Keratinocyte (primary cell): ENCODE measurements at regions not wholly inside any gene's neighbourhood (a gene's known extent, or its start where the extent isn't known, plus 50 kb on each side); places are given as distances from the start of the nearest gene placed in this dataset.

Source experiments
- DNase-seq: peaks from one replicate; pipeline ENCODE4 v3.0.0-alpha.2; 2011; ENCODE audit warnings: low read depth, missing footprints, low spot score
- FAIRE-seq: peaks from 2 replicates; lab custom pipeline; 2011; peaks lifted over from hg19 to GRCh38; lab: Jason Lieb, UNC
- H2AFZ ChIP-seq: 2 replicates; pipeline ENCODE4 v1.6.0; 2012; ENCODE audit warnings: low read length, control low read depth, inconsistent platforms; ENCODE audit not compliant: control insufficient read depth
- H3K27ac ChIP-seq: 2 replicates; pipeline ENCODE4 v1.5.1; 2011; ENCODE audit warnings: low read length; ENCODE audit not compliant: control insufficient read depth, insufficient read depth
- H3K27me3 ChIP-seq: 3 replicates; pipeline ENCODE4 v1.6.0; 2011; ENCODE audit warnings: low read length; ENCODE audit not compliant: control insufficient read depth, insufficient read depth; ENCODE audit errors: extremely low read depth
- H3K36me3 ChIP-seq, 2 experiments: 2 replicates in 1 of 2; 3 replicates in 1 of 2; pipeline ENCODE4 v1.5.1; 2011; ENCODE audit warnings: low read length in 2 of 2, mild to moderate bottlenecking in 1 of 2; ENCODE audit not compliant: control insufficient read depth in 2 of 2, insufficient read depth in 2 of 2; ENCODE audit errors: extremely low read depth in 1 of 2
- H3K4me1 ChIP-seq: 3 replicates; pipeline ENCODE4 v1.5.1; 2011; ENCODE audit warnings: low read length; ENCODE audit not compliant: control insufficient read depth, insufficient read depth; ENCODE audit errors: extremely low read depth
- H3K4me2 ChIP-seq: 3 replicates; pipeline ENCODE4 v1.6.0; 2011; ENCODE audit warnings: low read depth, low read length; ENCODE audit not compliant: control insufficient read depth, insufficient read depth; ENCODE audit errors: extremely low read depth
- H3K4me3 ChIP-seq, 3 experiments: fragments of 200-600 bp in 1 of 3; sonication (generic) in 1 of 3; 2 replicates in 2 of 3; 3 replicates in 1 of 3; pipeline ENCODE4 v1.5.1; 2011 to 2016; ENCODE audit warnings: low read length in 3 of 3, mild to moderate bottlenecking in 3 of 3, control low read depth in 2 of 3, inconsistent platforms in 1 of 3, low read depth in 1 of 3, mixed read lengths in 1 of 3, mixed run types in 1 of 3, moderate library complexity in 1 of 3; ENCODE audit not compliant: control insufficient read depth in 2 of 3, insufficient read depth in 2 of 3; ENCODE audit errors: extremely low read depth in 1 of 3
- H3K79me2 ChIP-seq: 2 replicates; pipeline ENCODE4 v1.6.0; 2012; ENCODE audit warnings: low read length; ENCODE audit not compliant: control insufficient read depth, insufficient read depth
- H3K9ac ChIP-seq: 3 replicates; pipeline ENCODE4 v1.6.0; 2011; ENCODE audit warnings: low read length; ENCODE audit not compliant: control insufficient read depth, insufficient read depth; ENCODE audit errors: extremely low read depth
- H3K9me1 ChIP-seq: 3 replicates; pipeline ENCODE4 v1.6.0; 2011; ENCODE audit warnings: low read length; ENCODE audit not compliant: control insufficient read depth, insufficient read depth; ENCODE audit errors: extremely low read depth
- H3K9me3 ChIP-seq: 2 replicates; pipeline ENCODE4 v1.5.1; 2012; ENCODE audit warnings: low read depth, low read length; ENCODE audit not compliant: control insufficient read depth
- H4K20me1 ChIP-seq: 3 replicates; pipeline ENCODE4 v1.6.0; 2011; ENCODE audit warnings: low read length; ENCODE audit not compliant: control insufficient read depth, insufficient read depth; ENCODE audit errors: extremely low read depth
- CTCF ChIP-seq, 3 experiments: IDR thresholded peaks in 1 of 3; conservative IDR thresholded peaks in 1 of 3; optimal IDR thresholded peaks in 1 of 3; 2 replicates in 2 of 3; 3 replicates in 1 of 3; pipeline versions ENCODE3 to v1.5.1; 2011; ENCODE audit warnings: low read length in 3 of 3, mild to moderate bottlenecking in 3 of 3, moderate library complexity in 2 of 3, control low read depth in 1 of 3, inconsistent platforms in 1 of 3; ENCODE audit not compliant: insufficient read depth in 2 of 3; ENCODE audit errors: extremely low read depth in 1 of 3
- EZH2 ChIP-seq: IDR thresholded peaks from one replicate; pipeline ENCODE4 v1.6.1; 2012; ENCODE audit warnings: inconsistent platforms, mild to moderate bottlenecking, low read length, moderate library complexity
- dilution Hi-C: fragments of 300-500 bp; cut with MboI; formaldehyde crosslinking; loops from one replicate; pipeline ENCODE4 v1.7.0; 2020; ENCODE audit warnings: low sequenced_read_pairs; ENCODE audit not compliant: extremely low pct_ligation_motif_present

GRCh38 chr4:71133491-71133890 is 140.0 kb downstream of the DCK start:
- dilution Hi-C loops, result no loop called here
- H3K27me3 ChIP-seq, result no peaks in the 10 kb centered on the region

GRCh38 chr4:71136071-71136470 is 142.6 kb downstream of the DCK start:
- H3K36me3 ChIP-seq, result no peaks in the 10 kb centered on the region
- dilution Hi-C loops, result no loop called here
- no peak overlapping the region for H3K27ac ChIP-seq
- H3K9me3 ChIP-seq, result no peaks in the 10 kb centered on the region
- no peaks in the 10 kb centered on the region for H3K4me1 ChIP-seq
- DNase-seq (no peak), FAIRE-seq (no peak)
- no peak overlapping the region for H3K4me2 ChIP-seq
- no peaks in the 10 kb centered on the region for H3K79me2 ChIP-seq
- H2AFZ ChIP-seq, result no peak overlapping the region
- no peaks in the 10 kb centered on the region for H3K27me3 ChIP-seq
- no peak overlapping the region for H3K4me3 ChIP-seq
- TF ChIP-seq CTCF (optimal IDR thresholded peaks at IDR 0.05 in 1 of 3, IDR thresholded peaks at IDR 0.05 in 1 of 3, conservative IDR thresholded peaks at IDR 0.05 in 1 of 3; ENCODE audit: extremely low read depth in 1 of 3, insufficient read depth in 2 of 3, low read length in 3 of 3), result no peak
- no peak for TF ChIP-seq EZH2
- H3K9ac ChIP-seq, result no peak overlapping the region
- H4K20me1 ChIP-seq, result no peaks in the 10 kb centered on the region
- H3K9me1 ChIP-seq, result no peaks in the 10 kb centered on the region

More at GRCh38 chr4:71133491-71133890, 140.0 kb downstream of the DCK start:
- FAIRE-seq (no peak), DNase-seq (no peak)
- H3K79me2 ChIP-seq, result no peaks in the 10 kb centered on the region
- TF ChIP-seq CTCF (optimal IDR thresholded peaks at IDR 0.05 in 1 of 3, IDR thresholded peaks at IDR 0.05 in 1 of 3, conservative IDR thresholded peaks at IDR 0.05 in 1 of 3; ENCODE audit: extremely low read depth in 1 of 3, insufficient read depth in 2 of 3, low read length in 3 of 3) (no peak), EZH2 (no peak)
- H3K9ac ChIP-seq, result no peak overlapping the region
- no peaks in the 10 kb centered on the region for H4K20me1 ChIP-seq
- H3K4me2 ChIP-seq, result no peak overlapping the region
- no peaks in the 10 kb centered on the region for H3K9me1 ChIP-seq
- H3K36me3 ChIP-seq, result no peaks in the 10 kb centered on the region
- no peaks in the 10 kb centered on the region for H3K4me1 ChIP-seq
- H3K9me3 ChIP-seq, result no peaks in the 10 kb centered on the region
- no peak overlapping the region for H2AFZ ChIP-seq
- H3K27ac ChIP-seq, result no peak overlapping the region
- H3K4me3 ChIP-seq, result no peak overlapping the region
